Stimulated activated memory B cell treated with anti-CD40 and anti-IgM and Interleukin-4, amounts not matched to agents 10 μg/mL and 1 μg/mL and 100 μg/mL, for 72 hours (primary cell): ENCODE measurements at regions not wholly inside any gene's neighbourhood (a gene's known extent, or its start where the extent isn't known, plus 50 kb on each side); places are given as distances from the start of the nearest gene placed in this dataset.
"Not testable (repeated sequence)": the region's sequence is repeated elsewhere in the genome, so short reads cannot be mapped to it uniquely, and the experiment has no call there.

Experiments
- ATAC-seq: fragments of 150-1000 bp; cut with Tn5 transposase; 2 replicates; pipeline ENCODE4 v1.10.0; 2021
- H3K27ac Mint-ChIP-seq: one replicate; pipeline ENCODE4 v1.8.0; 2022; ENCODE audit warnings: mild to moderate bottlenecking, mixed read lengths
- H3K27me3 Mint-ChIP-seq: one replicate; pipeline ENCODE4 v1.8.0; 2022; ENCODE audit warnings: mixed read lengths
- H3K36me3 Mint-ChIP-seq: one replicate; pipeline ENCODE4 v1.8.0; 2022; ENCODE audit warnings: mixed read lengths
- H3K4me1 Mint-ChIP-seq: one replicate; pipeline ENCODE4 v1.8.0; 2022; ENCODE audit warnings: mixed read lengths
- H3K4me3 Mint-ChIP-seq: one replicate; pipeline ENCODE4 v1.8.0; 2022; ENCODE audit warnings: mild to moderate bottlenecking, moderate library complexity, mixed read lengths
- H3K9me3 Mint-ChIP-seq: one replicate; pipeline ENCODE4 v1.8.0; 2022; ENCODE audit warnings: mixed read lengths

- ATAC-seq = no peak
- Mint-ChIP-seq H3K27ac (no peak overlapping the region), H3K36me3 (no peaks in the 10 kb centered on the region), H3K4me1 (no peaks in the 10 kb centered on the region), H3K4me3 (no peak overlapping the region), H3K27me3 (no peaks in the 10 kb centered on the region), H3K9me3 (peaks cover 6% of the 10 kb centered on the region)
Observed at GRCh38 chr1:187038784-187039183, 210.0 kb downstream of the PLA2G4A start.

GRCh38 chr1:187041104-187041503, 212.4 kb downstream of the PLA2G4A start:
- ATAC-seq = no peak
- H3K36me3 Mint-ChIP-seq = no peaks in the 10 kb centered on the region
- no peaks in the 10 kb centered on the region for H3K4me1 Mint-ChIP-seq
- peaks cover 6% of the 10 kb centered on the region for H3K9me3 Mint-ChIP-seq
- no peaks in the 10 kb centered on the region for H3K27me3 Mint-ChIP-seq
- H3K27ac Mint-ChIP-seq = no peak overlapping the region
- no peak overlapping the region for H3K4me3 Mint-ChIP-seq

- no peak overlapping the region for H3K27ac Mint-ChIP-seq
- no peak overlapping the region for H3K4me3 Mint-ChIP-seq
- H3K4me1 Mint-ChIP-seq = no peaks in the 10 kb centered on the region
- H3K27me3 Mint-ChIP-seq = no peaks in the 10 kb centered on the region
- ATAC-seq = no peak
- H3K36me3 Mint-ChIP-seq = no peaks in the 10 kb centered on the region
- peaks cover 6% of the 10 kb centered on the region for H3K9me3 Mint-ChIP-seq
Observed at GRCh38 chr1:187042538-187042937, 213.8 kb downstream of the PLA2G4A start.

GRCh38 chr1:187043433-187043832, 214.7 kb downstream of the PLA2G4A start:
- ATAC-seq, H3K27ac Mint-ChIP-seq, H3K36me3 Mint-ChIP-seq, H3K9me3 Mint-ChIP-seq, H3K27me3 Mint-ChIP-seq, H3K4me3 Mint-ChIP-seq, H3K4me1 Mint-ChIP-seq: not testable (repeated sequence)

DNA sequence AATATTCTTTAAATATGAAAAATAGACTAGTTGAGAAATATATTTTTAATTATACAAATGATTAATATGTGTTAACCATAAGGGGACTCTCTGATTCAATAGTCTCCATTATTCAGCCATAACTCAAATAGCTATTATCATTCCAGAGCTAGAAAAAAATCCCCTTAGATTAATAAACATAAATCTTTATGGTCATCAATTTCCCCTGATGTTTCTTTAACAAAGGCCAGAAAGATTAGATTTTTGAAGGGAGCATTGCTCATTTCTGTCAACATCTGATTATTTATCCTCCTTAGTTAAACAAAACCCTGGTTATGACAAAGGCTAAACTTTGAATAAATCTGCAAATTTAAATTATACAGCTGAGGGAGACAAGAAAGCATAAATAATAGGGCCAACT, 215.7 kb downstream of the PLA2G4A start:
- ATAC-seq = no peak
- Mint-ChIP-seq H3K36me3 (no peaks in the 10 kb centered on the region), H3K9me3 (peaks cover 6% of the 10 kb centered on the region), H3K4me1 (no peaks in the 10 kb centered on the region), H3K4me3 (no peak overlapping the region), H3K27ac (no peak overlapping the region), H3K27me3 (no peaks in the 10 kb centered on the region)

- no peak for ATAC-seq
- Mint-ChIP-seq H3K9me3 (peaks cover 6% of the 10 kb centered on the region), H3K4me1 (no peaks in the 10 kb centered on the region), H3K4me3 (no peak overlapping the region), H3K27ac (no peak overlapping the region), H3K36me3 (no peaks in the 10 kb centered on the region), H3K27me3 (no peaks in the 10 kb centered on the region)
Observed at GRCh38 chr1:187045371-187045770, 216.6 kb downstream of the PLA2G4A start.

DNA sequence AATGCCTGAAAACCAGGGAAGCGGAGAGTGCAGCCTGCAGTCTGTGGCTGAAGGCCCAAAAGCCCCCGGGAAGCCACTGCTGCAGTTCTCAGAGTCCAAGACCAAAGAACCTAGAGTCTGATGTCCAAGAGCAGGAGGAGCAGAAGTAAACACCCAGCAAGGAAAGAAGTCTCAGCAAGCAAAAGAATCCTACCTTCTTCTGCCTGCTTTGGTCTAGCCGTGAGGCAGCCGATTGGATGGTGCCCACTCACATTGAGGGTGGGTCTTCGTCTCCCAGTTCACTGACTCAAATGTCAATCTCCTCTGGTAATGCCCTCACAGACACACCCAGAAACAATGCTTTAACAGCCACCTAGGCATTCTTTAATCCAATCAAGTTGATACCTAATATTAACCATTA, 217.5 kb downstream of the PLA2G4A start:
- ATAC-seq = no peak
- no peak overlapping the region for H3K27ac Mint-ChIP-seq
- H3K4me1 Mint-ChIP-seq = no peaks in the 10 kb centered on the region
- peaks cover 6% of the 10 kb centered on the region for H3K9me3 Mint-ChIP-seq
- no peaks in the 10 kb centered on the region for H3K27me3 Mint-ChIP-seq
- no peak overlapping the region for H3K4me3 Mint-ChIP-seq
- no peaks in the 10 kb centered on the region for H3K36me3 Mint-ChIP-seq

GRCh38 chr1:187047298-187047697, 218.5 kb downstream of the PLA2G4A start:
- Mint-ChIP-seq H3K4me1 (no peaks in the 10 kb centered on the region), H3K9me3 (peaks cover 6% of the 10 kb centered on the region), H3K4me3 (no peak overlapping the region), H3K27ac (no peak overlapping the region), H3K36me3 (no peaks in the 10 kb centered on the region), H3K27me3 (no peaks in the 10 kb centered on the region)
- no peak for ATAC-seq

- Mint-ChIP-seq H3K4me1 (no peaks in the 10 kb centered on the region), H3K27me3 (no peaks in the 10 kb centered on the region), H3K9me3 (no peaks in the 10 kb centered on the region), H3K36me3 (no peaks in the 10 kb centered on the region), H3K4me3 (no peak overlapping the region), H3K27ac (no peak overlapping the region)
- ATAC-seq = no peak
Observed at GRCh38 chr1:187051618-187052232, 223.0 kb downstream of the PLA2G4A start.

- Mint-ChIP-seq H3K36me3 (no peaks in the 10 kb centered on the region), H3K4me3 (no peak overlapping the region), H3K4me1 (no peaks in the 10 kb centered on the region), H3K27ac (no peak overlapping the region), H3K27me3 (no peaks in the 10 kb centered on the region), H3K9me3 (no peaks in the 10 kb centered on the region)
- no peak for ATAC-seq
Observed at GRCh38 chr1:187053876-187054275, 225.1 kb downstream of the PLA2G4A start.

DNA sequence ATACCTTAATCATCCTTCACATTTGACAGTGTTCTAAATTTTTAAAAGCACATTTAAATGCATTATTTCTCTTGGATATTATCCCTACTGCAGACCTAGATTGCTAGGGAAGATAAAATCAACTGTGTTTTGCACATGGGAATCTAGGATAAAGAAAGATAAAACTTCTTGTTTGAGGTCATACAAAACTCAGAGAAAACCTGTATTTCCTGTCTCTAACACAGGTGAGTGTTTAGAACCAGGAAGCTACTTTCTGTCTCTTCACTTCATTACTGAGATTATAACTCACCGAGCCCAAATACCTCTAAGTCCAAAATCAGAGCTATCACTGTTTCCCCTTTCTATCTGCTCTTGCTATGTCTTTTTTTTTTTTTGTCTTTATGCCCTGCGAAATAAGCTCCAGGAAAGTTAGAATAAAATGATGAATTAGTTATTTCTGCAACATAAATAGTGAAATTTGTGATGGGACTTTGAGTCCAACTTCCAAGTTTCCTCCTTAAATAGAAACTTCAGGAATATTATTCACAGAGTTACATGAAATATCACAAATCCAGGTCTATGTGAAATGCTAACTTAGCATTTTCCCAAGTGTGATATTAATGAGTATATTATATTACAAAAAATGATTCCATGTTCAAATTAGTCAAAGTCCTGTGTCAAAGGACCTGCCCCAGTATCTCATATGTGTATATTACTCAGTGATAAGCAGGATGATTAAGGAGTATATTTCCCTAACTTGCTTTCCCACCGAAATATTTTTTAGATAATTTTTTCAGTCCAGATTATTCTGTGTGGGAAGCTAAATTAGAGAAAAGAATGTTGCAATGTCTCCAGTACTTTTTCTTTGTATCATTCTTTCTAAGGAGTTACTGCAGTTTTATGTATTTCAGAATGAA, 226.4 kb downstream of the PLA2G4A start:
- Mint-ChIP-seq H3K27me3 (no peaks in the 10 kb centered on the region), H3K9me3 (no peaks in the 10 kb centered on the region), H3K27ac (no peak overlapping the region), H3K4me1 (no peaks in the 10 kb centered on the region), H3K36me3 (no peaks in the 10 kb centered on the region), H3K4me3 (no peak overlapping the region)
- no peak for ATAC-seq

GRCh38 chr1:187063271-187063670, 234.5 kb downstream of the PLA2G4A start:
- no peaks in the 10 kb centered on the region for H3K27me3 Mint-ChIP-seq
- H3K4me3 Mint-ChIP-seq = no peak overlapping the region
- no peak for ATAC-seq
- no peaks in the 10 kb centered on the region for H3K9me3 Mint-ChIP-seq
- no peaks in the 10 kb centered on the region for H3K4me1 Mint-ChIP-seq
- H3K27ac Mint-ChIP-seq = no peak overlapping the region
- no peaks in the 10 kb centered on the region for H3K36me3 Mint-ChIP-seq

DNA sequence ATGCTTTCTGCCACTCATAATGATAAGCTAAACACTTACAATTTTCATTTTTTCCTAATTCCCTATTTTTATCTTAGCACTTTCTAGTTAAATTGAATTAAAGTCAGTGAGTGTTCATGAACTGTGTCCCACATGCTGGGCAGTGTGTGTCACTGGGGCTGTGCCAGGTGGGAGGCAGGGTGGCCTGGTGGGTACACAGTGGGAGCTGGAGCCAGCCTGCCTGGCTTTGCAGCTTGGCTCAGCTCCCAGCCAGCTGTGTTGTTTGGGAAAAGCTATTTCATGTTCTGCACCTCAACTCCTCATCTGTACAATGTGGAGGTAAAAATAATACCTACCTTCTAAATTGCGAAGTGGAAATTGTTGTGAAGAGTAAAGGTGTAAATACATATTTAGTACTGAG, 238.4 kb downstream of the PLA2G4A start:
- ATAC-seq = no peak
- H3K9me3 Mint-ChIP-seq = no peaks in the 10 kb centered on the region
- H3K27me3 Mint-ChIP-seq = no peaks in the 10 kb centered on the region
- no peaks in the 10 kb centered on the region for H3K36me3 Mint-ChIP-seq
- no peaks in the 10 kb centered on the region for H3K4me1 Mint-ChIP-seq
- no peak overlapping the region for H3K4me3 Mint-ChIP-seq
- H3K27ac Mint-ChIP-seq = no peak overlapping the region

- H3K9me3 Mint-ChIP-seq = peaks cover 4% of the 10 kb centered on the region
- H3K4me3 Mint-ChIP-seq = no peak overlapping the region
- no peaks in the 10 kb centered on the region for H3K27me3 Mint-ChIP-seq
- no peak for ATAC-seq
- no peaks in the 10 kb centered on the region for H3K4me1 Mint-ChIP-seq
- no peaks in the 10 kb centered on the region for H3K36me3 Mint-ChIP-seq
- H3K27ac Mint-ChIP-seq = no peak overlapping the region
Observed at GRCh38 chr1:187070076-187070475, 241.3 kb downstream of the PLA2G4A start.

DNA sequence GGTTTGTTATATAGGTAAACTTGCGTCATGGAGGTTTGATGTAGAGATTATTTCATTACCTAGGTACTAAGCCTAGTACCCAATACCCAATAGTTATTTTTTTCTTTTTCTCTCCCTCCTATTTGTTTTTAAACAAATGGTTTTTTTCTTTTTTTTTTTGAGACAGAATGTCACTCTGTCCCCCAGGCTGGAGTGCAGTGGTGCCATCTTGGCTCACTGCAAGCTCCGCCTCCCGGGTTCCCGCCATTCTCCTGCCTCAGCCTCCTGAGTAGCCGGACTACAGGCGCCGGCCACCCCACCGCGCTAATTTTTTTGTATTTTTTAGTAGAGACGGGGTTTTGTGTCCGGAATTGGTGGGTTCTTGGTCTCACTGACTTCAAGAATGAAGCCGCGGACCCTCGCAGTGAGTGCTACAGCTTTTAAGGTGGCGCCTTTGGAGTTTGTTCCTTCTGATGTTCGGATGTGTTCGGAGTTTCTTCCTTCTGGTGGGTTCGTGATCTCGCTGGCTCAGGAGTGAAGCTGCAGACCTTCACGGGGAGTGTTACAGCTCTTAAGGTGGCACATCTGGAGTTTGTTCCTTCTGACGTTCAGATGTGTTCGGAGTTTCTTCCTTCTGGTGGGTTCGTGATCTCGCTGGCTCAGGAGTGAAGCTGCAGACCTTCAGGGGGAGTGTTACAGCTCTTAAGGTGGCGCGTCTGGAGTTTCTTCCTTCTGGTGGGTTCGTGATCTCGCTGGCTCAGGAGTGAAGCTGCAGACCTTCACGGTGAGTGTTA, 243.7 kb downstream of the PLA2G4A start:
- ATAC-seq, H3K27me3 Mint-ChIP-seq, H3K4me1 Mint-ChIP-seq, H3K9me3 Mint-ChIP-seq, H3K36me3 Mint-ChIP-seq: not testable (repeated sequence)
- peak overlapping the region; percentile 84 for H3K4me3 Mint-ChIP-seq
- H3K27ac Mint-ChIP-seq = peak overlapping the region; percentile 73
